DOHH2 (cell line): ENCODE measurements at regions not wholly inside any gene's neighbourhood (a gene's known extent, or its start where the extent isn't known, plus 50 kb on each side); places are given as distances from the start of the nearest gene placed in this dataset.

Experiments
- EZH2phosphoT487 ChIP-seq: fragments of 200-600 bp; sonication (generic); IDR thresholded peaks from 2 replicates; pipeline ENCODE4 v1.6.1; 2017; ENCODE audit warnings: borderline replicate concordance, mild to moderate bottlenecking, antibody characterized with exemption, low read length, moderate library complexity, mixed read lengths
- TF ChIP-seq, protein P1 (sequence below): fragments of 200-600 bp; sonication (generic); IDR thresholded peaks from one replicate; pipeline ENCODE4 v1.5.1; 2014; ENCODE audit warnings: antibody characterized with exemption, mild to moderate bottlenecking, low read depth, low read length; ENCODE audit not compliant: poor library complexity, severe bottlenecking

DNA sequence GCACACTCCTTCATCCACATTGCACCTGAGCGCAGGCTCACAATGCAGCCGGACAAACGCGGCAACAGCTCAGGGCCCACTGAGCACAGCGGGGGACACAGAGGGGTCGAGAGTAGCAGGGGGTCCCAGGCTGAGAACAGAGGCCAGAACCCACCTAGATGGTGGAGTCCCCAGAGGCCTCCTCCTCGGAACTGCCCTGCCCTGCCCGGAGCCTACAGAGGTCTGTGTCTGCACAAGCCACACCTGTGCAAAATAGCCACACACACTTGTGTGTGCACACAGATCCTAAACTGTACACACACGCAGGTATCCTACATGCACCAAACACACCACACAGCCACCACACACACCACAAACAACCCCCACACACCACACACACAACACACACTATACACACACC, 72.8 kb downstream of the TMEM18 start:
- TF ChIP-seq, protein P1, sequence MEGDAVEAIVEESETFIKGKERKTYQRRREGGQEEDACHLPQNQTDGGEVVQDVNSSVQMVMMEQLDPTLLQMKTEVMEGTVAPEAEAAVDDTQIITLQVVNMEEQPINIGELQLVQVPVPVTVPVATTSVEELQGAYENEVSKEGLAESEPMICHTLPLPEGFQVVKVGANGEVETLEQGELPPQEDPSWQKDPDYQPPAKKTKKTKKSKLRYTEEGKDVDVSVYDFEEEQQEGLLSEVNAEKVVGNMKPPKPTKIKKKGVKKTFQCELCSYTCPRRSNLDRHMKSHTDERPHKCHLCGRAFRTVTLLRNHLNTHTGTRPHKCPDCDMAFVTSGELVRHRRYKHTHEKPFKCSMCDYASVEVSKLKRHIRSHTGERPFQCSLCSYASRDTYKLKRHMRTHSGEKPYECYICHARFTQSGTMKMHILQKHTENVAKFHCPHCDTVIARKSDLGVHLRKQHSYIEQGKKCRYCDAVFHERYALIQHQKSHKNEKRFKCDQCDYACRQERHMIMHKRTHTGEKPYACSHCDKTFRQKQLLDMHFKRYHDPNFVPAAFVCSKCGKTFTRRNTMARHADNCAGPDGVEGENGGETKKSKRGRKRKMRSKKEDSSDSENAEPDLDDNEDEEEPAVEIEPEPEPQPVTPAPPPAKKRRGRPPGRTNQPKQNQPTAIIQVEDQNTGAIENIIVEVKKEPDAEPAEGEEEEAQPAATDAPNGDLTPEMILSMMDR: no peak
- no peak for TF ChIP-seq EZH2phosphoT487
